GM19395 (cell line): ENCODE measurements at regions not wholly inside any gene's neighbourhood (a gene's known extent, or its start where the extent isn't known, plus 50 kb on each side); places are given as distances from the start of the nearest gene placed in this dataset.

Experiments
- ATAC-seq: cut with Tn5 transposase; IDR thresholded peaks from one replicate; pipeline ENCODE4 v1.9.1; 2021; ENCODE audit warnings: mild to moderate bottlenecking, moderate library complexity; ENCODE audit not compliant: unreplicated experiment

- ATAC-seq = peak; percentile 98
These were observed 563.5 kb downstream of the PDCD6IP start for GRCh38 chr3:34361921-34362320.

DNA sequence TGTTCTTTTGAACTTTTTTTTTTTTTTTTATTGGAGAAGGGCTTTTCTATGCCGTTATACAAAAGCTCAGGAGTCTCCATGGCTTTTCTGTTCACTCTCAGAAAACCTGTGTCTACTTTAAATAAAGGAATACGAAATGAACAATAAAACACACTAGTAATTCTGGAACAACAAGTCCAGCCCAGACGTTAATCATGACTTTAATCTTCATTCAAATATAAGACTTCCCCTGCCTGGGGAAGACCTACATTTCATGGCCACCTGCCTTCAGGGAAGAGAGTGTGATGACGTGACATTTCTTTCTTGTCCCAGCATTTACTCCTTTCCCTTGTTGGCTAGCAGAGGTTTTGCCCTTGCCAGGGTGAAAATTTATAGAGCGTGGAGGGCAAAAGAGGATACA lies 564.5 kb downstream of the PDCD6IP start:
- no peak for ATAC-seq

- ATAC-seq = no peak
These were observed 565.5 kb downstream of the PDCD6IP start for GRCh38 chr3:34363881-34364280.

DNA sequence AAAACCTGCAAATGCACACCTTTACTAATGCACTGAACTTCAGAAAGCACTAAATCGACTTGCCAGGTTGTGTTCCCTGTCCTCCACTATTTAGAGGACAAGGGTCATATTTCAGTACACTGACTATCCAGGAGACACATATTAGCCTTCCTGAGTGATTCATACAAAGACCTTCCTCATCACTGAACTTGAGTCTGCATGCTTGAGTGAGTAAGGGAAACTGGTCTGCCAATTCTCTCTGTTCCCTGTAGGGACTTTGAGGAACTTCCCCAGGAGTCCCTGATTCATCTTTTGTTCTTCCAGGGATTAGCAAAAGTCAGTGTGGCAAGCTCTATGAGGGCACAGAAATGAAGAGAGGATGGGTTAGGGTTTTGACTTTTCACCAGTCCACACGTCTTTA lies 565.9 kb downstream of the PDCD6IP start:
- ATAC-seq = no peak

DNA sequence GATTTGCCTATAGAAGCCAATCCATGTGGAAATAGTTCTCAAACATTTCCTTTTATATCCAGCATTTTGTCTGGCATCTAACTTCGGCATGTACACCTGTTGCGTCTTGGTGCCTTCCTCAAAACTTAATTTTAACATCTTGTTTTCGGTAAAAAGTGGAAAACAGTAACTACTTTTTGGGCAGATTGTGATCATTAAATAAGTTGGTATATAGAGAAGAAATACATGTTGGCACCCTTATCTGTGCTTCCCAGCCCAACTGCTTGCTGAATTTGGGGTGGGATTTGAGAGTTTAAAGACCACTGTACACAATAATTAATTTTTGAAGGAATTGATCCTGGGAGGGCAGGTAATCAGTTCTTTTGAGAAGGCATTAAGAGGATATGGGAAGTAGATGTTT lies 566.8 kb downstream of the PDCD6IP start:
- ATAC-seq = no peak

DNA sequence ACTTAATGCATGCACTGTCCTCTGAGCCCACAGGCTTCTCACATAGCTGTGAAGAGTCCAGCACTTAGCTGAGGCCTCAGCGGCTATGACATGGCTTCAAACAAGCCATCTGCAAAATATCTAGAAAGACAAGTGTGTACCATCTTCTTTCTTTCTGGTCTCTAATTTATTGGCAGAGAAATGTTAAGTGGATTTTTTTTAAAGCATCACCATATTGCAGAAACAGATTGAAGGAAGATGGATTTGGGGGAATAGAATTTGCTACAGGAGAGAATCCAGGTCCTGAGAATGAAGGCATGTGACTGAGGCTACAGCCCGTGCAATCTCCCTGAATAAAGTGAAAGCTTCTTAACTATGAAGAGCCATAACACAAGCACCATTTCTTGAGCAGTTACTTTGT lies 567.3 kb downstream of the PDCD6IP start:
- ATAC-seq = no peak

GRCh38 chr3:34367521-34367920 lies 569.1 kb downstream of the PDCD6IP start:
- ATAC-seq = no peak

GRCh38 chr3:34374521-34374920 lies 576.1 kb downstream of the PDCD6IP start:
- ATAC-seq = no peak

- ATAC-seq = no peak
These were observed 578.3 kb downstream of the PDCD6IP start for GRCh38 chr3:34376691-34377090.

GRCh38 chr3:34377961-34378360 lies 579.5 kb downstream of the PDCD6IP start:
- ATAC-seq = no peak

- ATAC-seq = no peak
These were observed 582.8 kb downstream of the PDCD6IP start for GRCh38 chr3:34381243-34381642.

- ATAC-seq = no peak
These were observed 584.4 kb downstream of the PDCD6IP start for GRCh38 chr3:34382859-34383258.

- ATAC-seq = no peak
These were observed 587.9 kb downstream of the PDCD6IP start for GRCh38 chr3:34386309-34386708.

DNA sequence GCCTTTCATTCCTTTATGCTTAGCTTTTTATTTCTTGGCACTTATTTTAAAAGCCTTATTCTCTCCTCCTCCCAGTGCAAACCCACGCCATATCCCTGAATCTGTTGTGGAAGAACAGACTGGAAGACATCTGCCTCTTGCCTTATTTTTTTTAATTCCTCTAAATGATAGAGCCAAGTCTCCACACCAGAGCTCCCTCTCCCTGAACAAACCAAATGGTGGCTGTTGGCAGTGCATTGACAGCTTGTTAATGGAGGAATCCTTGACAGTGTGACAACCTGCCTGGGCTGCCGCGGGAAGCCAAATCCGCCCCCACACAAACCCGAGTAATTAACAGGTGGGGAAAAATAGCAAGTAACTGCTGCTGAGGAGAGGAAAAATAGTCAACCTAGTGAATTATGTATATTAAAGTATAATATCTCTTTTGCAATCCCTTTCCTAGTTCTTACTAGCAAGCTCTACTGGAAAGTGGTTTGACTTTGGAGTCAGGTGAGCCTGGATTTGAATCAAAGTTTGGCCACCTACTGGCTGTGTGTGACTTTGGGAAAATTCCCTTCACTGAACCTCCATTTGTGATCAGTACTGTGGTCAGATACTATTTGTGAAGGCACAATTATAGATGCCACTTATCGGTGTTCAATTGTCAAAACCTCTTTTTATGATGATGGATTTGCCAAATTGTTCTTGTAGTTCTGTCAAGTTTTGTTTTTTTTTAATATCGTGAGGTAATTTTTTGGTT lies 589.6 kb downstream of the PDCD6IP start:
- ATAC-seq = no peak

DNA sequence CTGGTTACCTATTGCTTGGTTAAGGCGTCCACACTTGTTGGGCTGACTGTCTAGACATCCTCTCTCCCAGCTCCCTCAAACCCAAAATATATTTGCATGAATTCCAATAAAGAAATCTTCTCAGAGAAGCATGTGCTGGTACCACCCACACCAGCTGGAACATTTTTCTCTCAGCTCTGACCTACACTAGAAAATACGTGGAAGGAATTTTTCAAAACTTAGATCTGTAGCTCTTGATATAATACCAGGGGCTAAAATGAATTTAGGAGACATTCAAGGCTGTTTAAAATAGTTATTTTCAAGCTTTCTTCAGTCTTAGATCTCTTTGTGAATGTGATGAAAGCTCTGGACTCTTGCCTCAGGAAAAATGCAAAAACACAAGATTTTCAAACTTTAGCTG lies 590.4 kb downstream of the PDCD6IP start:
- ATAC-seq = no peak

GRCh38 chr3:34394978-34395748 lies 596.7 kb downstream of the PDCD6IP start:
- ATAC-seq = no peak

- no peak for ATAC-seq
These were observed 597.9 kb downstream of the PDCD6IP start for GRCh38 chr3:34396288-34396687.

- no peak for ATAC-seq
These were observed 598.5 kb downstream of the PDCD6IP start for GRCh38 chr3:34396956-34397355.

DNA sequence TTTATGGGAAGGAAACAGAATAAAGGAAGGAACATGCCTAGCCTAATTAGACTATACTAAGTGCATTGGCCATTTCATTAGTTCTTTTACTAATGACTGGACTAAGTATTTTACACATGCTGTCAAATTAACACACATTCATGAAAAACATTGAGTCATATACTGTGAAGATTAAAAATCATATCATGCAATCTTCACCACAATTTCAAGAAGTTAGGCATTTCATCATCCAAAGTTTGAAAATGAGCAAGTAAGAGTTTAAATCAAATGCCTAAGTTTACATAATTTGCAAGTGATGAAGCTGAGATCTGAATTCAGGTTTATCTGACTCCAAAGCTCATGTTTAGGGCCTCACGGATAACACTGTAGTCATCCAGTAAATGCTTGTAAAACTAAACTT lies 601.0 kb downstream of the PDCD6IP start:
- no peak for ATAC-seq

DNA sequence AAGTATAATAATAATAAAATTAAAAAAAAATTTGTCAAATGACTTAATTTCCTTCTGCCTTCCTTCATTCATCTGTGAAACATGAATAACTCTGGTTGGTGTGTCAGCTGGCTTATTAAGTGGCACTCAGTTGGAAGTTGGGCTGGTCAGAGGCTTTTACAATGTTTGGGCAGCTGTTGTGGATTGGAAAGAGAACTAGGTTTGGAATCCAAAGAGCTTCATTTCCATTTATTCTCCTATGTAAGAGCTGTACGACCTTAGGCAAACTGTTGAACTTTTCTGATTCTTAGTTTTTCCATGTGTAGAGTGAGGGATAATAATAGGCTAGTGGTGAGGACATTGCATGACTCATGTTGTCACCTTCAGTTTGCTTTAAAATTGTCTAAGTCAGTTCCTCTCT lies 606.7 kb downstream of the PDCD6IP start:
- ATAC-seq = no peak

GRCh38 chr3:34407281-34407680 lies 608.9 kb downstream of the PDCD6IP start:
- ATAC-seq = no peak

DNA sequence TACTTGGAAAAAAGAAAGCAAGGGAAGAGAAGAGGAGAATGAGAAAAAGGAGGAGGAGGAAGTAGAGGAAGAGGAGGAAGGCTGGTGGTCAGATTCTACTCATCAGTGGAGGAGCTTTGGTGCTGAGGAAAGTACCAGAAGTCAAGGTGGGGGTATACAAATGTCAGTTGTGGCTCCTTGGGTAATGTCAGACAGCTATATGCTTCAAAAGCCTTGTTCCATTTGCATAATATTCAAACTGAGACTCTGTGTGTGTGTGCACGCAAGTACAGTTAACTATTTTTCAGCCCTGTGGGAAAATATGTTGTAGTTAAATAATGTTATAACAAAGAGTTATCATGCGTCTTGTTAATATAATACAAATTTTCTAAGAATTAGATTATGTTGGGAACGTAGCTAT lies 609.7 kb downstream of the PDCD6IP start:
- ATAC-seq = no peak
